Memory B cell (primary cell): ENCODE measurements at regions not wholly inside any gene's neighbourhood (a gene's known extent, or its start where the extent isn't known, plus 50 kb on each side); places are given as distances from the start of the nearest gene placed in this dataset.

Source experiments
- ATAC-seq: fragments of 150-1000 bp; cut with Tn5 transposase; 2 replicates; pipeline ENCODE4 v1.10.0; 2021; ENCODE audit warnings: low read depth, mild to moderate bottlenecking, moderate library complexity
- DNase-seq, 2 donors: peaks; one replicate each; pipeline ENCODE4 v3.0.0; 2022; ENCODE audit warnings: low spot score in 2 of 2
- H3K27ac Mint-ChIP-seq: one replicate; pipeline ENCODE4 v1.8.0; 2022; ENCODE audit warnings: mild to moderate bottlenecking, moderate library complexity, mixed read lengths
- H3K27me3 Mint-ChIP-seq: one replicate; pipeline ENCODE4 v1.8.0; 2022; ENCODE audit warnings: mixed read lengths
- H3K36me3 Mint-ChIP-seq: one replicate; pipeline ENCODE4 v1.8.0; 2022; ENCODE audit warnings: mild to moderate bottlenecking, mixed read lengths
- H3K4me1 Mint-ChIP-seq: one replicate; pipeline ENCODE4 v1.8.0; 2022; ENCODE audit warnings: mixed read lengths
- H3K4me3 Mint-ChIP-seq: one replicate; pipeline ENCODE4 v1.8.0; 2022; ENCODE audit warnings: mild to moderate bottlenecking, moderate library complexity, mixed read lengths
- H3K9me3 Mint-ChIP-seq: one replicate; pipeline ENCODE4 v1.8.0; 2022; ENCODE audit warnings: mixed read lengths

DNA sequence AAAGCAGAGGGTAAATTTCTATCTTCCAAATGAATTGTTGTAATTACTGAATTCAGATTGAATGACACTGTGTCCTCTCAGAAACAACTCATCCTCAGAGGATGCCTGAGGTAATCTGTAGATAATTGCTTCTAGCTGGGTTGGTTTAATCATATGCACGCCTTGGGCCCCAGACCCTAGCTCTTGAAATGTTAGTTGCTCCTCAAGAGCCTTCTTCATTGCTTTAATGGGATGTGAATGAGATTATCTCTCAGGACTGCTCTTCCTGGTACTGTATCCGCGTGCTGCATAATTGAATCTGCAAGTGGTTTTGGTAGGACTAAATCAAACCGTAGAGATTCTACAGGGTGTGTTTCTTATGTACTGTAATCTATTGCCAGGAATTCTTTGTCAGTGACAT, 569.3 kb upstream of the NEGR1 start:
- ATAC-seq, result no peak
- no peaks in the 10 kb centered on the region for H3K27me3 Mint-ChIP-seq
- no peaks in the 10 kb centered on the region for H3K4me1 Mint-ChIP-seq
- DNase-seq, result no peak
- peaks cover 3% of the 10 kb centered on the region for H3K9me3 Mint-ChIP-seq
- no peaks in the 10 kb centered on the region for H3K36me3 Mint-ChIP-seq
- H3K4me3 Mint-ChIP-seq, result no peak overlapping the region
- no peak overlapping the region for H3K27ac Mint-ChIP-seq

- Mint-ChIP-seq H3K9me3 (peaks cover 3% of the 10 kb centered on the region), H3K27me3 (no peaks in the 10 kb centered on the region), H3K4me3 (no peak overlapping the region), H3K27ac (no peak overlapping the region), H3K36me3 (no peaks in the 10 kb centered on the region), H3K4me1 (no peaks in the 10 kb centered on the region)
- DNase-seq (no peak), ATAC-seq (no peak)
Observed at GRCh38 chr1:72848997-72849396, 566.7 kb upstream of the NEGR1 start.

- no peaks in the 10 kb centered on the region for H3K27me3 Mint-ChIP-seq
- H3K27ac Mint-ChIP-seq, result no peak overlapping the region
- no peaks in the 10 kb centered on the region for H3K36me3 Mint-ChIP-seq
- H3K9me3 Mint-ChIP-seq, result peaks cover 3% of the 10 kb centered on the region
- DNase-seq (no peak), ATAC-seq (no peak)
- H3K4me1 Mint-ChIP-seq, result no peaks in the 10 kb centered on the region
- H3K4me3 Mint-ChIP-seq, result no peak overlapping the region
Observed at GRCh38 chr1:72847651-72848050, 565.3 kb upstream of the NEGR1 start.

GRCh38 chr1:72846476-72847278, 564.3 kb upstream of the NEGR1 start:
- Mint-ChIP-seq H3K4me3 (no peak overlapping the region), H3K27me3 (no peaks in the 10 kb centered on the region), H3K27ac (no peak overlapping the region), H3K9me3 (peaks cover 3% of the 10 kb centered on the region), H3K36me3 (no peaks in the 10 kb centered on the region), H3K4me1 (no peaks in the 10 kb centered on the region)
- ATAC-seq (no peak), DNase-seq (no peak)

- Mint-ChIP-seq H3K4me3 (no peak overlapping the region), H3K9me3 (peaks cover 2% of the 10 kb centered on the region), H3K27me3 (no peaks in the 10 kb centered on the region), H3K36me3 (no peaks in the 10 kb centered on the region), H3K27ac (no peak overlapping the region), H3K4me1 (no peaks in the 10 kb centered on the region)
- DNase-seq, result no peak
- ATAC-seq, result no peak
Observed at GRCh38 chr1:72845981-72846380, 563.6 kb upstream of the NEGR1 start.

DNA sequence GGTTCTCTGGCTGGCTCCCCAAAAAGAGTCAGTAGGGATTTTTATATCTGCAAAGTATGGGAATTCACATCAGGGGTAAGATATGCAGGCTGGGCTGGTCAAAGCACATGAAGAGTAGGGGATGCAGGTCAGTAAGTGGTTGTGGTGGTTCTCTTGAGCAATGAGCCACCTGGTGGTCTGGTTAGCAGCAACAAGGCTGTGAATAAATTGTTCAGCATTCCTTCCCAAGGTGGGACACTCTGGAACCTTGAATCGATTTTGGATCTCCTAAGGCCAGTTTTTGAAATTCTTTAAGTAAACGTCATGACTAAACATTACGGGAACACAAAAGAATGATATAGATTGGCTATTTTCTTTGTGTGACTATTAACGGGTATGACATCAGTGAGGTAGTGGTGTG, 563.0 kb upstream of the NEGR1 start:
- H3K4me1 Mint-ChIP-seq, result no peaks in the 10 kb centered on the region
- no peak for ATAC-seq

GRCh38 chr1:72837781-72838180, 555.4 kb upstream of the NEGR1 start:
- no peak for DNase-seq
- peaks cover 14% of the 10 kb centered on the region for H3K9me3 Mint-ChIP-seq
- no peaks in the 10 kb centered on the region for H3K4me1 Mint-ChIP-seq
- H3K36me3 Mint-ChIP-seq, result no peaks in the 10 kb centered on the region
- no peak overlapping the region for H3K4me3 Mint-ChIP-seq
- ATAC-seq, result no peak
- H3K27me3 Mint-ChIP-seq, result no peaks in the 10 kb centered on the region
- no peak overlapping the region for H3K27ac Mint-ChIP-seq

More for the DNA sequence above, 563.0 kb upstream of the NEGR1 start:
- H3K9me3 Mint-ChIP-seq, result peaks cover 2% of the 10 kb centered on the region
- H3K36me3 Mint-ChIP-seq, result no peaks in the 10 kb centered on the region
- no peak overlapping the region for H3K4me3 Mint-ChIP-seq
- H3K27me3 Mint-ChIP-seq, result no peaks in the 10 kb centered on the region
- no peak for DNase-seq
- H3K27ac Mint-ChIP-seq, result no peak overlapping the region

DNA sequence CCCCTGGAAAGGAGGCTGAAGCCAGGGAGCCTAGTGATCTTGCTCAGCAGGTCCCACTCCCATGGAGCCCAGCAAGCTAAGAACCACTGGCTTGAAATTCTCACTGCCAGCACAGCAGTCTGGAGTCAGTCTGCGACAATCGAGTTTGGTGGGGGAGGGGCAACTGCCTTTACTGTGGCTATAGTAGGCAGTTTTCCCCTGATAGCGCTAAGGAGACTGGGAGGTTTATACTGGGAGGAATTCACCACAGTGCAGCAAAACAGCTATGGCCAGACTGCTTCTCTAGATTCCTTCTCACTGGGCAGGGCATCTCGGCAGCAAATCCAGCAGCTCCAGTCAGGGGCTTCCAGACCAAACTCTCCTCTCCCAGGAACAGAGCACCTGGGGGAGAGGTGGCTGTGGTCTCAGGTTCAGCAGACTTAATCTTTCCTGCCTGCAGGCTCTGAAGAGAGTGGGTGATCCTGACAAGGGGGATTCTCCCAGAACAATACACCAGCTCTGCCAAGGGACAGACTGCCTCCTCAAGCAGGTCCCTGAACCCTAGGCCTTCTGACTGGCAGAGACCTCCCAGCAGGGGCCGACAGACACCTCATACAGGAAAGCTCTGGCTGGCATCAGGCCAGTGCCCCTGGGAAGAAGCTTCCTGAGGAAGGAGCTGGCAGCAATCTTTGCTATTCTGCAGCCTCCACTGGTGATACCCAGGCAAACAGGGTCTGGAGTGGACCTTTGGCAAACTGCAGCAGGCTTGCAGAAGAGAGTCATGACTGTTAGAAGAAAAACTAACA, 548.5 kb upstream of the NEGR1 start:
- no peaks in the 10 kb centered on the region for H3K4me1 Mint-ChIP-seq
- ATAC-seq (no peak), DNase-seq (no peak)
- no peak overlapping the region for H3K4me3 Mint-ChIP-seq
- no peaks in the 10 kb centered on the region for H3K27me3 Mint-ChIP-seq
- H3K27ac Mint-ChIP-seq, result no peak overlapping the region
- H3K36me3 Mint-ChIP-seq, result no peaks in the 10 kb centered on the region
- peaks cover 27% of the 10 kb centered on the region for H3K9me3 Mint-ChIP-seq

GRCh38 chr1:72827278-72827677, 544.9 kb upstream of the NEGR1 start:
- H3K4me1 Mint-ChIP-seq, result no peaks in the 10 kb centered on the region
- no peak overlapping the region for H3K4me3 Mint-ChIP-seq
- H3K27me3 Mint-ChIP-seq, result no peaks in the 10 kb centered on the region
- H3K27ac Mint-ChIP-seq, result no peak overlapping the region
- no peaks in the 10 kb centered on the region for H3K36me3 Mint-ChIP-seq
- DNase-seq (no peak), ATAC-seq (no peak)
- peaks cover 18% of the 10 kb centered on the region for H3K9me3 Mint-ChIP-seq

GRCh38 chr1:72804541-72804940, 522.2 kb upstream of the NEGR1 start:
- DNase-seq, result no peak
- H3K27me3 Mint-ChIP-seq, result no peaks in the 10 kb centered on the region
- no peak overlapping the region for H3K4me3 Mint-ChIP-seq
- H3K9me3 Mint-ChIP-seq, result peaks cover 4% of the 10 kb centered on the region
- H3K36me3 Mint-ChIP-seq, result no peaks in the 10 kb centered on the region
- H3K4me1 Mint-ChIP-seq, result no peaks in the 10 kb centered on the region
- ATAC-seq, result no peak
- H3K27ac Mint-ChIP-seq, result no peak overlapping the region

DNA sequence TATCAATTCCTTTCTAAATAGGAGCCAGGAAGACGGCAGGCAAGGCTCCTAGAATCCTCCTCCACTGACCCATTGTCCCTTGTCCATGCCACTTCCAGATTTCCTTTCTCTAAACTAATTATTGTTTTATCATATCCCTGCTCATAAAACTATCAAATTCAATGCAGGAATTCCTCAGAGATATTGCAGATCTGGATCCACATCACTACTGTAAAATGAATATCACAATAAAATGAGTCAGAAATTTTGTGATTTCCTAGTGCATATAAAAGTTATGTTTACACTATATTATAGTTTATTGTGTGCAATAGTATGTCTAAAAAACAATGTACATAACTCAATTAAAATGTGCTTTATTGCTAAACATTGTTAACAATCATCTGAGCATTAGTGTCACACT, 498.7 kb upstream of the NEGR1 start:
- Mint-ChIP-seq H3K4me1 (no peaks in the 10 kb centered on the region), H3K27ac (no peak overlapping the region), H3K4me3 (no peak overlapping the region), H3K36me3 (no peaks in the 10 kb centered on the region), H3K27me3 (no peaks in the 10 kb centered on the region), H3K9me3 (no peaks in the 10 kb centered on the region)
- ATAC-seq, result no peak
- DNase-seq, result no peak

DNA sequence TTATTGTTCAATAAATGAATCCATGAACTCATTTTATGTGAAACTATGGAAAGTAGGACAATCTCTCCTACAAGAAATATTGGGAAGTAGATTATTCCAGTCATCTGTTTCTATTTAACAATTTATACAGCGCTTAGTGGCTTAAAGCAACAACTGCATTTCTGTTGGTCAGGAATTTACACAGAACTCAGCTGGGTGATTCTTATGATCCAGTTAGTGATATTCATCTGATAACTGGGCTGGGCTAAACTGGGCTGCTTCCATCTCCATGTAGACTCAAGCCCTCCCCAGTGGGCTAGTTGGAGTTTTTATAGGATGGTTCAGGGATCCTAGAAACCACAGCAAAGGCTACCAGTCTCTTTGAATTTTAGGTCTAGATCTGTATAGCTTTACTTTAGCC, 497.9 kb upstream of the NEGR1 start:
- Mint-ChIP-seq H3K4me1 (no peaks in the 10 kb centered on the region), H3K36me3 (no peaks in the 10 kb centered on the region), H3K27ac (no peak overlapping the region), H3K27me3 (no peaks in the 10 kb centered on the region), H3K9me3 (no peaks in the 10 kb centered on the region), H3K4me3 (no peak overlapping the region)
- ATAC-seq (no peak), DNase-seq (no peak)

DNA sequence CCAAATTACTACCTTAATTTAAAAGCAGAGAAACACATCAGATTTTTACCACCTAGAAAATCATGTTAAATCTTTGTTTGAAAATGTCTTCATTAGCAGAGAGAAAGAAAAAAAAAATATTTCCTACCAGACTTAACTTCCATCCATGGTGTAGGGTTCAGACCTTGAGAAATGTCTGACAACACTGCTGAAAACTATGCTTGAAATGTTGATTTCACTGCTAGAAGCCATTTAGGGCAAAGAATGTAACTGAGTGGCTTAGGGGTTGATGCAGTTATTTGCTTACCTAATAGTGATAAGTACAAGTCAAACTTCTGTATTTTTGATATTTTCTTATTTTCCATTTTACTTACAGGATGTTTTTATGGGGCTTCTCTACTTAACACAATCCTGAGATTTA, 495.6 kb upstream of the NEGR1 start:
- Mint-ChIP-seq H3K4me3 (no peak overlapping the region), H3K9me3 (peaks cover 1% of the 10 kb centered on the region), H3K27ac (no peak overlapping the region), H3K36me3 (no peaks in the 10 kb centered on the region), H3K4me1 (no peaks in the 10 kb centered on the region), H3K27me3 (no peaks in the 10 kb centered on the region)
- ATAC-seq, result no peak
- DNase-seq, result no peak

DNA sequence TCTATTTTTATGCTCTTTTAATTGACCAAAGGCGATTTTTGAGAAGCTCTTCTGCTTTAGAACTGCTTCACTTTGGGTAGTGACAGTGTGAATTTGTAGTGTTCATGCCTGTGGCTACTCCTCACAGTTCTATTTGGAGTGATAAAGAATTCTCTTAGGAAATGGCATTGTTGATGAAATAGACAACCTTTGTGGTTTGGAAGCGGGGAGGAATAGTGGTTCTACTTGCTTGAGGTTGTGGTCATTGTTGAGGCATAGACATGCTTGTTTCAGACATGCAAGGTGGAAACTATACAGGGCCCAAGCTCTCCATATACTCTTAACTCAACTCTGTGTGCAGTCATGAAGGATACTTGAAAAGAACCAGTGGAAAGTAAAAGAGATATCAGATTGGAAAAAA, 481.1 kb upstream of the NEGR1 start:
- Mint-ChIP-seq H3K27me3 (no peaks in the 10 kb centered on the region), H3K27ac (no peak overlapping the region), H3K4me3 (no peak overlapping the region), H3K9me3 (no peaks in the 10 kb centered on the region), H3K4me1 (no peaks in the 10 kb centered on the region), H3K36me3 (no peaks in the 10 kb centered on the region)
- no peak for DNase-seq
- no peak for ATAC-seq

DNA sequence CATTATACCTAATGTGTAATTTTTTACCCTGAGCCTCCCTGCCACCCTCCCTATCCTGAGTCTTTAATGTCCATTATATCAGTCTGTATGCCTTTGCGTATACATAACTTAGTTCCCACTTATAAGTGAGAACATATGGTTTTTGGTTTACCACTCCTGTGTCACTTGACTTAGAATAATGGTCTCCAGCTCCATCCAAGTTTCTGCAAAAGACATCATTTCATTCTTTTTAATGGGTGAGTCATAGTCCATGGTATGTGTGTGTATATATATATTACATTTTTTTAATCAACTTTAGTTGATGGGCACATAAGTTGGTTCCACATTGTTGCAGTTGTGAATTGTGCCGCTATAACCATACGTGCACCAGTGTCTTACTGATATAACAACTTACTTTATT, 477.1 kb upstream of the NEGR1 start:
- H3K27ac Mint-ChIP-seq, result no peak overlapping the region
- H3K4me3 Mint-ChIP-seq, result no peak overlapping the region
- no peak for DNase-seq
- no peaks in the 10 kb centered on the region for H3K36me3 Mint-ChIP-seq
- H3K27me3 Mint-ChIP-seq, result no peaks in the 10 kb centered on the region
- no peak for ATAC-seq
- H3K4me1 Mint-ChIP-seq, result no peaks in the 10 kb centered on the region
- no peaks in the 10 kb centered on the region for H3K9me3 Mint-ChIP-seq
